Brain microvascular endothelial cell (primary cell): ENCODE measurements at regions not wholly inside any gene's neighbourhood (a gene's known extent, or its start where the extent isn't known, plus 50 kb on each side); places are given as distances from the start of the nearest gene placed in this dataset.

Experiments used
- DNase-seq: peaks from one replicate; pipeline ENCODE4 v3.0.0-alpha.2; 2020
- H3K27ac ChIP-seq: fragments of 250-450 bp; sonication (Bioruptor Pico); 2 replicates; pipeline ENCODE4 v1.5.1; 2020; ENCODE audit warnings: mild to moderate bottlenecking, moderate library complexity
- H3K27me3 ChIP-seq: fragments of 250-450 bp; sonication (Bioruptor Pico); replicated peaks from 2 replicates; pipeline ENCODE4 v1.5.1; 2020; ENCODE audit warnings: mild to moderate bottlenecking
- H3K36me3 ChIP-seq: fragments of 250-450 bp; sonication (Bioruptor Pico); replicated peaks from 2 replicates; pipeline ENCODE4 v1.5.1; 2020; ENCODE audit warnings: mild to moderate bottlenecking
- H3K4me3 ChIP-seq: 2 replicates; pipeline ENCODE4 v1.5.1; 2011; ENCODE audit warnings: low read depth, mild to moderate bottlenecking, control low read depth, low read length, moderate library complexity
- CTCF ChIP-seq: IDR thresholded peaks from 2 replicates; pipeline ENCODE4 v1.5.1; 2011; ENCODE audit warnings: low read depth, mild to moderate bottlenecking, moderate library complexity, low read length, control low read depth, inconsistent platforms; ENCODE audit errors: missing control alignments
- in situ Hi-C: cut with HindIII; loops from 2 replicates; pipeline ENCODE4 v1.10.0; 2017; ENCODE audit warnings: low sequenced_read_pairs, low pct_ligation_motif_present

GRCh38 chr2:22217881-22218280 lies 1094.1 kb downstream of the TDRD15 start:
- Histone ChIP-seq H3K4me3 (no peak overlapping the region), H3K27ac (no peak overlapping the region), H3K27me3 (no peaks in the 10 kb centered on the region), H3K36me3 (no peaks in the 10 kb centered on the region)
- in situ Hi-C loops, result no loop called here
- no peak for TF ChIP-seq CTCF
- DNase-seq, result no peak

GRCh38 chr2:22221006-22221405 lies 1097.2 kb downstream of the TDRD15 start:
- Histone ChIP-seq H3K4me3 (no peak overlapping the region), H3K27ac (no peak overlapping the region), H3K27me3 (no peaks in the 10 kb centered on the region), H3K36me3 (no peaks in the 10 kb centered on the region)
- in situ Hi-C loops, result no loop called here
- DNase-seq, result no peak
- no peak for TF ChIP-seq CTCF

GRCh38 chr2:22238967-22239366 lies 1115.2 kb downstream of the TDRD15 start:
- in situ Hi-C loops, result no loop called here
- Histone ChIP-seq H3K4me3 (no peak overlapping the region), H3K36me3 (no peaks in the 10 kb centered on the region), H3K27ac (no peak overlapping the region), H3K27me3 (no peaks in the 10 kb centered on the region)
- TF ChIP-seq CTCF, result no peak
- no peak for DNase-seq

GRCh38 chr2:22247466-22247865 lies 1123.7 kb downstream of the TDRD15 start:
- no peak for TF ChIP-seq CTCF
- H3K27ac ChIP-seq, result no peak overlapping the region
- in situ Hi-C loops, result no loop called here
- DNase-seq, result no peak
- H3K27me3 ChIP-seq, result no peaks in the 10 kb centered on the region
- H3K36me3 ChIP-seq, result no peaks in the 10 kb centered on the region
- H3K4me3 ChIP-seq, result no peak overlapping the region

GRCh38 chr2:22248851-22249250 lies 1125.1 kb downstream of the TDRD15 start:
- DNase-seq, result no peak
- no peaks in the 10 kb centered on the region for H3K27me3 ChIP-seq
- H3K27ac ChIP-seq, result no peak overlapping the region
- in situ Hi-C loops, result no loop called here
- TF ChIP-seq CTCF, result no peak
- H3K4me3 ChIP-seq, result no peak overlapping the region
- H3K36me3 ChIP-seq, result no peaks in the 10 kb centered on the region

- Histone ChIP-seq H3K4me3 (no peak overlapping the region), H3K36me3 (no peaks in the 10 kb centered on the region), H3K27ac (no peak overlapping the region), H3K27me3 (no peaks in the 10 kb centered on the region)
- no peak for TF ChIP-seq CTCF
- DNase-seq, result no peak
- in situ Hi-C loops, result no loop called here
Measured at GRCh38 chr2:22253171-22253570, 1129.4 kb downstream of the TDRD15 start.
